ENCODE measurements at regions not wholly inside any gene's neighbourhood (a gene's known extent, or its start where the extent isn't known, plus 50 kb on each side); places are given as distances from the start of the nearest gene placed in this dataset.
"Not testable (repeated sequence)": the region's sequence is repeated elsewhere in the genome, so short reads cannot be mapped to it uniquely, and the experiment has no call there.

- not testable (repeated sequence) for TF ChIP-seq CTCF (conservative IDR thresholded peaks at IDR 0.05; ENCODE audit: low read length); EZH2phosphoT487 (IDR thresholded peaks at IDR 0.05; ENCODE audit: borderline replicate concordance)
Measured at GRCh38 chr11:49585495-49585894, 366.7 kb upstream of the OR4C13 start.

Measured in Loucy (cell line).